NCI-H2171 (cell line): ENCODE measurements at regions not wholly inside any gene's neighbourhood (a gene's known extent, or its start where the extent isn't known, plus 50 kb on each side); places are given as distances from the start of the nearest gene placed in this dataset.
A peak's percentile ranks its signal among the peaks of the same experiment; 100 is the strongest.
"Not testable (repeated sequence)": the region's sequence is repeated elsewhere in the genome, so short reads cannot be mapped to it uniquely, and the experiment has no call there.

ENCODE experiments used
- DNase-seq: peaks from one replicate; lab custom pipeline; 2025; lab: John Stamatoyannopoulos, UW

DNA sequence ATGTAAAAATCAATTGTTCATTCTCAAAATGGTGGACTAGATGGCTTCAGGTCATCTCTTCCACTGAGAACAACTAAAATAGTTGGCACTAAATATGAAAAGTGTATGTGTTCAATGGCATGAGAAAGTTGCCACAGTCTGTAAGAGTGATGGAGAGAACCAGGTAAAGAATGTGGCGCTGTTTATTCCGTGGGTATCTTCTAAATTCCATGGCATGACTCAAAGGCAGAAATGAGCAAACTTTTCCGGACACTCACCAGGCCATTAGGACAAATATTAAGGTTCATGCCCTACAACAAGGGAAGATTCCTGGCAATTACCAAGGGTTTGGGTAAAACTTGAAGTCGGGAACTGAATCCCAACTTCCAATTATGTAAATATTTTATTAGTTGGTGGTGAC is 825.4 kb upstream of the CDH6 start:
- no peak for DNase-seq

DNA sequence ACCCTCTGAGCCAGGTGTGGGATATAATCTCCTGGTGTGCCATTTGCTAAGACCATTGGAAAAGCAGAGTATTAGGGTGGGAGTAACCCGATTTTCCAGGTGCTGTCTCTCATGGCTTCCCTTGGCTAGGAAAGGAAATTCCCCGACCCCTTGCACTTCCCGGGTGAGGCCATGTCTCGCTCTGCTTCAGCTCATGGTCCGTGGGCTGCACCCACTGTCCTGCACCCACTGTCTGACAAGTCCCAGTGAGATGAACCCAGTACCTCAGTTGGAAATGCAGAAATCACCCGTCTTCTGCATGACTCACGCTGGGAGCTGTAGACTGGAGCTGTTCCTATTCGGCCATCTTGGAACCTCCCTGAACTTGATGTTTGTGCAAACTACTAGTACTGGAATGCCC is 828.5 kb upstream of the CDH6 start:
- not testable (repeated sequence) for DNase-seq

DNA sequence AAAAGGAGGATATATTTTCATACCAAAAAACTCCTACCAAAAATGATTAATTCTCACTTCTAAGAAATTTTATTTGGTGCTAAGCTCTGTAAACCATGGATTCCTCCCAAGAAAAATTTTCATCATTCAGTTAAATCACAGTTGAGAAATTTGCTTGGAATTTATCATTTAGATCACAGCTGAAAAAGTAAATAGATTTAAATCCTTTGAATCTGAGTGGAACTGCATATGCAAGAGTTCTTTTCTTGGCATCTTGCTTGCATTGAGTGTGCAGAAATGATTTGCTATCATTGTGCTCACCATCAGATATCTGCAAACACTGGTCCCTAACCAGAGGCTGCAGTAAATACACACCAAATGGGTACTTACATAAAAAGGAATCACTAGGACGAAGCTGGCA is 836.1 kb upstream of the CDH6 start:
- no peak for DNase-seq

DNA sequence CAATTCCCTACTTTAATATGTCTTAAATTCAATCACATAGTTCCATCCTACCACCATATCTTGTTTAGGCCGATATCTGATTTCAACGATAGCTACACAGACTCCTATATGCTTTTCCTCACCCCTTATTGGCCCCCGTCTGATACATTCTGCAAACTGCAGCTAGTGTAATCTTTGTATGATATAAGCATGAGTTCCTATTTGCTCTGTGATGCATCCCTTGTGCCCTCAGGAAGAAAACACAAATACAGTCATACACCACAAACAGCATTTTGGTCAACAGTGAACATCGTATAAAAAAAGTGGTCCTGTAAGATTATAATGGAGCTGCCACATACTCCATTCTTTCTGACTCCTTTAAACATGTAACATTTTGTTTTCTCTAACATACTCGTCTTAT is 837.8 kb upstream of the CDH6 start:
- DNase-seq = no peak

DNA sequence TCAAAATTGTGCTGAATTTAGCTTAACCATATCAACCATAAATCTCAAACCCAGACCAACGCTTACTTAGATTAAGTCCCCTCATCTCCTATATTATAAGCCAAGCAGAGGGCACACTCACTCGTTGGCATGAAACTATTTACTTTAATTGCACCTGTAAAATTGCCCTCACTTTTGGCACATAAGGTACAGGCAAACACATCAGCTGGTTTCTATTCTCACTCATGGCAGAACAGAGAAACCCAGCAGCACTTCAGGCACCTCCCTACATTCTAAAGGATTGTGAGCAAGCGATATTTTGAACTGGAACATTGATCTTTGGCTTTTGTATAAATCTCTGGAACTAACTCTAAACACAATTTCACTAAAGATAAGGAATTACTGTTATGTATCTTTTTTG is 845.6 kb upstream of the CDH6 start:
- no peak for DNase-seq

DNA sequence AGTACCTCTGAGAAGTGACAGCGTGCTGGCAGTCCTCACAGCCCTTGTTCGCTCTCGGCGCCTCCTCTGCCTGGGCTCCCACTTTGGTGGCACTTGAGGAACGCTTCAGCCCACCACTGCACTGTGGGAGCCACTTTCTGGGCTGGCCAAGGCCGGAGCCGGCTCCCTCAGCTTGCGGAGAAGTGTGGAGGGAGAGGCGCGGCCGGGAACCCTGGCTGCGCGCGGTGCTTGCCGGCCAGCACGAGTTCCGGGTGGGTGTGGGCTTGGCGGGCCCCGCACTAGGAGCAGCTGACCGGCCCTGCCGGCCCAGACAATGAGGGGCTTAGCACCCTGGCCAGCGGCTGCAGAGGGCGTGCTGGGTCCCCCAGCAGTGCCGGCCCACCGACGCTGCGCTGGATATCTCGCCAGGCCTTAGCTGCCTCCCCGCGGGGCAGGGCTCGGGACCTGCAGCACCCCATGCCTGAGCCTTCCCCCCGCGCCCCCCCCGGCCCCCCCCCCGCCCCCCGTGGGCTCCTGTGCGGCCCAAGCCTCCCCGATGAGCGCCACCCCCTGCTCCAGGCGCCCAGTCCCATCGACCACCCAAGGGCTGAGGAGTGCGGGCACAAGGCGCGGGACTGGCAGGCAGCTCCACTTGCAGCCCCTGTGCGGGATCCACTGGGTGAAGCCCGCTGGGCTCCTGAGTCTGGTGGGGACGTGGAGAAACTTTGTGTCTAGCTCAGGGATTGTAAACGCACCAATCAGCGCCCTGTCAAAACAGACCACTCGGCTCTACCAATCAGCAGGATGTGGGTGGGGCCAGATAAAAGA is 847.7 kb upstream of the CDH6 start:
- DNase-seq = not testable (repeated sequence)

DNA sequence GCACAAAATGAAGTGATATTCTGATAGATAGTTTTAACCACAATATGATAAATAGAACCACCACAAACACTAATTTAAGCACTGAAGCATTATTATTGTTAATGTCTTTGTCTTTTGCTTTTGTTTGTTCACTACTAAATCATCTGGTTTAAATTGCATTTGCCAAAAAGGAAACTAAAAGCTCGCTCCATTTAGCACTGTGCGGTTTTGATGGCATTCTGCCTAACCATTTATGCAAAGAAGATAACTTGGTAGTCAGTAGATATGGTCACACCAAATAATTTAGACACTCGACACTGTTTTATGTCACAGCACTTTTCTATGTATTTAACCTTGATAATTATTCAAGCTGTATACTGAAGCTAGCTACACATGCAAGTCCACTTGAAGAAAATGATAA is 849.8 kb upstream of the CDH6 start:
- DNase-seq = no peak

DNA sequence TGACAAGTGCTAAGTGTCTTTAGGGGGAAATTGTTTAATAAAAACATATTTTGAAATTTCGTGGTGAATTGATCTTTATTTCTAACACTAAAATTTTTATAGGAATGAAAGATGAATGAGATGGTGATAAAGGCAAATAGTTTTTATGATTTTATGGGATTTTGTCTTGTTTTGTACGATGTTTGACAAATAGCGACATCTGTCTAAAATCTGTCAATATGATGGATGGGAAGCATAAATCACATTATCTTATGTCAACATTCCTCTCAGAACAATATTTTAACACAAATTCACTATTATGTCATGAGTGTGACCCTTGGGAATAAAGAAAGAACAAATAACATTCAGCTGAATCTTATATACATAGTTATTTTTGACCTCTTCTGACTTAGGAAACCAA is 852.0 kb upstream of the CDH6 start:
- DNase-seq = no peak

DNA sequence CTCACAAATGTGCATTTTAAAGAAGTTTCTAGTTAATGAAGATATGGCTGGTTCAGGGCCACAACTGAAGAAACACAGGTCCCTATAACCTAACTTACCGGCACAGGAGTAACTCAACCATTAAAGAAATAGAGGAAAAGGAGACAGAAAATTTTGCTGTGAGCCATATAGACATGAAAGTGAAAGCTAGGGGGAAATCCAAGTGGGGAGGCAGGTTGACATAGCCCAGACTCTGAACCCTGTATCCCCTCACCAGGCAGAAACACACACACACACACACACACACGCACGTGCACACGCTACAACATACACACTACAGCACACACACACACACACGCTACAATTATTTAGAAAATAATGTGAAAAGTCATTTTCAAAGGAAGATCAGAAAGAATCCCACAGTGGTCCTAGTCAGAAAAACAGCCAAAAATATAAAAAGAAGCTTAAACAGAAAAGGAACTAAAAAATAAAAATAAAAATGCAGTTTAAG is 856.4 kb upstream of the CDH6 start:
- DNase-seq = no peak

DNA sequence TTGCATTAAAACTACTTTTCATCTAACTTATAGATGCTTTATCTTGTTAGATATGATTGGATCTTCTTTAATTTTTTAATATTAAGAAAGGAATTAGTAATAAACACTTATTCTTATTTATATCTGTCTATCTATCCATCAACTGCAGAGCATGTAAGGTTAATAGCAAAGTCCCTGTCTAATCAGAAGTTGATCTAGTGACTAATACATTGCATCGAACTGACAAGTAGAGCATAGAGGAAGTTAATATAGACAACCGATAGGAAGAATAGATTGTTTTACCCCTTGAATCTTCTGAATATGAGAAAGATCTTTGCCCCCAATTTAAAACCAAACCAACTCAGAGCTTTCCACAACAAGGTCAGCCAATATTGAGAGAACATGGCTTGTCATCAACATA is 862.0 kb upstream of the CDH6 start:
- DNase-seq = no peak

DNA sequence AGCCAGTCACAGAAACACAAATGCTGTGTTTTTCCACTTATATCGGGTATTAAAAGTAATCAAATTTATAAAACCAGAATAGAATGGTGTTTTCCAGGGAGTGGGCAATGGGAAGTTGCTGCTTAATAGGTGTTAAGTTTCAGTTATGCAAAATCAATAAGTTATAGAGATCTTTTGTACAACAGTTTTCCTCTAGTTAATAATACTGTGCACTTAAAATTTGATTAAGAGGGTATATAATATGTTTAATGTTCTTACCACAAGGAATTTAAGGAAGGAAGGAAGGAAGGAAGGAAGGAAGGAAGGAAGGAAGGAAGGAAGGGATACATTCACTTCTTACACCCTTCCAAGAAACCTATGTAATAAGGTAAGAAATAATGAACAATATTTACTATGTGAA is 867.7 kb upstream of the CDH6 start:
- no peak for DNase-seq

DNA sequence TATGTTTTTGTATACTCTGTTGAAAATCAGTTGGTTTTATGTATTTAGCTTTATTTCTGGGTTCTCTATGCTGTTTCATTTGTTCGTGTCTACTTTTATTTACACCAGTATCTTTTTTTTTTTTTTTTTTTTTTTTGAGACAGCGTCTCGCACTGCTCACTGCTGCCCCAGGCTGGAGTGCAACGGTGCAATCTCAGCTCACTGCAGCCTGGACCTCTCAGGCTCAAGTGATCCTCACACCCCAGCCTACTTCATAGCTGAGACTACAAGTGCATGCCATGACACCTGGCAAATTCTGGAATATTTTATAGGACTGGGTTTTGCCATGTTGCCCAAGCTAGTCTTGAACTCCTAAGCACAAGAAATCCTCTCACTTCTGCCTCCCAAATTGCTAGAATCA is 869.4 kb upstream of the CDH6 start:
- peak; percentile 6 for DNase-seq

DNA sequence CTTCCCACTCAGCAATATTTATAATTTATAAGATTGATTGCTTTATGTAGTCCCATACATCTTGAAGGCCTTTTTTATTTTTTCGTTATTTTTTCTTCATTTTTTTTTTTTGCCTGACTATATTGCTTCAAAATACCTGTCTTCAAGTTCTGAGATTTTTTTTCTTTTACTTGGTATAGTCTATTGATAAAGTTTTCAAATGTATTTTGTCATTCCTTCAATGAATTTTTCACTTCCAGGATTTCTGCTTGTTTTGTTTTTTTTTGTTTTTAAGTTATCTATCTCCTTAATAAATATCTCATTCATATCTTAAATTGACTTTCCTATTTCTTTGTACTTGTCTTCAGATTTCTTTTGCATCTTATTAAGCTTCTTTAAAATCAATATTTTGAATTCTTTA is 905.6 kb upstream of the CDH6 start:
- no peak for DNase-seq

DNA sequence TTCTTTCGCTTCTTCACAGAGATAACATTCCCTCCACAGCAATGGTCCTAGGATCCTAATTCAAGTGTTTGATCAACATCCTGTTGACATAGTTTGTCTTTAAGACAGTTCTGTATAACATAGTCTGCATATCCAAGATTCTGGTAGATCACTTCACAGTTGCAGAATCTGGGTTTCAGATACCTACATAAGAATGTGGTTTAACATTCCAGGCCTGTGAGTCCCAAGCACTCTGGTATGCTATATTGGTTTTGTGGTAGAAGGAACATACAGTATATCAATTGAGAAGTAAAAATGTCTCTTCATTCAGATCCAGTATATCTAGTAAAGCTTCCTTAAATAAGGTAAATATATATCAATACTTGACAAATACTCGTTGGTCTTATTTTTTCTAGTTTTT is 914.2 kb upstream of the CDH6 start:
- DNase-seq = no peak

DNA sequence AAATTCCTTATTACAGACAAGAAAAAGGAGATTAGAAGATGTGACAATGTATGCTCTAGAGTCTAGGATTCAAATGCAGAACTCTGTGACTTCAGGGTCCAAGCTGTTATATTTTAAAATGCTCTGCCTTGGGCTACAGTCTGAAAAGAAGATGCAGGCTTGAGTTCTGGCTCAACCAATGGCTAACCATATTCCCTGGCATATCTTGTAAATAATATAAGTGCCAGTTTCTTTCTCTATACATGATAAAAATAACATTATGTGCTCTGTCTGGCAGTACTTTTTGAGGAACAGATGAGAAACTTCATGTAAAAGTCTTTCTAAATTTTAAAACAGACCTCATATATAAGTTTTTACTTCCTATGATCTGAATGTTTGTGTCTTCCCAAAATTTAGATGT is 926.5 kb upstream of the CDH6 start:
- no peak for DNase-seq

DNA sequence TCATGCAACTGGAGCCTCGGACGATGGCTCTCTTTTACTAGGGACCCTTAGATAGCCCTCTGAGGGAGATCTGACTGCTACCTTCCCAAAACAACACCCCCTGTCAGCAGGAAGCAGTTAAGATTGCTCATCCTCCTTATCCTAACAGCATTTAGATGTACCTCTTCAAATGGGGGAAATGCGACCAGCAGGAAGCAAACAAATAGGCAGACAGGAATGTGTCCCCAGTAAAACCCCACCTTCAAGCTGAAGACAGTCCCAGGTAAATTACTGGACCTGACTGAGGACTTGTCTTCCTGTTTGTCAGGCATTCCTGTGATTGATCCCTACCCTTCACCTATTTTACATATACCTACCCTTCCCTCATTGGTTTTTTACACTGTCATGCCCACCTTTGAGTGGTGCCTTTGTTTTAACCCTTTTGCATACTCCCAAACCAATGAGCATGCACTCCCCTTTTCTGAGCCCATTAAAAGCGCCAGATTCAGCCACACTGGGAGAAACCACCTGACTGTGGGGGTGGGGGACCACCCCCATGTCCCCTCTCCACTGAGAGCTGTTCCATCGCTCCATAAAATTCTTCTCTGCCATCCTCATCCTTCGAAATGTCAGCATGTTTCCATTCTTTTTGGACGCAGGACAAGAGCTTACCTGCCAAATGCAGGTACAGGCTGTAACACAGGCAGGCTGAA is 954.0 kb upstream of the CDH6 start:
- DNase-seq = no peak

DNA sequence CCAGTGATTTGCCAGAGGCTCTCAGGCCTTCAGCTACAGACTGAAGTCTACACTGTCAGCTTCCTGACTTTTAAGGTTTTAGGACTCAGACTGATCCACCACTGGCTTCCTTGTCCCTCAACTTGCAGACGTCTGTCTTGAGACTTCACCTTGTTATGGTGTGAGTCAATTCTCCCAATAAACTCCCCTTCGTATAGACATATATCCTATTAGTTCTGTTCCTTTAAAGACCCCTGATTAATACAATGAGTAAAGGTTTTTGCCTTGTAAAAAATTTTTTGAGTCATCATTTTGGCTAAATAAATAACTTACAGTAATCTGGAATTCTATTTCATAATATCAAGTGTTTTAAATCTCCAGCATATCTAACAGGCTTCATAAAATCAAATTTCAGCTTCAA is 956.3 kb upstream of the CDH6 start:
- DNase-seq = no peak

DNA sequence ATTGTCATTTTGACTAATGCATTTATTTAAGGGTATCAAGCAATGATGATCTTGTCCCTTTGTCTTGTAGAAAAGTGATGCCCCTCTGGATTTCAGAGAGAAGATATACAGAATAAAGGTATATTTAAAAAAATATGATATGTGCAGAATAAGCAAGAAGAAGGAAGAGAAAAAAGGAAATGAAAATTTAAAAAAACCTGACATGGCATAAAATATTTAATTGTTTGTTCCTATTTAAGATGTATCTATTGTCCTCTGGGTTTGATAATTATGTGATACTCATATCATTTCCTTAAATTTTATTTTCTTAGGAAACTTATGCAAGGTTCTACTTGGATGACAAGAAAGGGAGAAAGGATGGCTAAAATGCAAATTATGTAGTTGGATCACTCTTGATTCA is 983.7 kb upstream of the CDH6 start:
- no peak for DNase-seq

DNA sequence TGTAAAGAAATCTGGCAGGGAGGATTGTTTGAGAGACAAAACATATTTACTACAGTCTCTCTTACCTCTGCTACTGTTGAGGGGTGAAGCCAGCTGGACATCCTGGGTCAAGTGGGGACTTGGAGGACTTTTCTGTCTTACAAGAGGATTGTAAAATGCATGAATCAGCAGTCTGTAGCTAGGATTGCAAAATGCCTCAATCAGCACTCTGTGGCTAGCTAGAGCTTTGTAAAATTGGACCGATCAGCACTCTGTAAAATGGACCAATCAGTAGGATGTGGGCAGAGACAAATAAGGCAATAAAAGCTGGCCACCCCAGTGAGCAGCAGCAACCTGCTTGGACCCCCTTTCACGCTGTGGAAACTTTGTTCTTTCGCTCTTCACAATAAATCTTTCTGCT is 995.8 kb upstream of the CDH6 start:
- DNase-seq = no peak

DNA sequence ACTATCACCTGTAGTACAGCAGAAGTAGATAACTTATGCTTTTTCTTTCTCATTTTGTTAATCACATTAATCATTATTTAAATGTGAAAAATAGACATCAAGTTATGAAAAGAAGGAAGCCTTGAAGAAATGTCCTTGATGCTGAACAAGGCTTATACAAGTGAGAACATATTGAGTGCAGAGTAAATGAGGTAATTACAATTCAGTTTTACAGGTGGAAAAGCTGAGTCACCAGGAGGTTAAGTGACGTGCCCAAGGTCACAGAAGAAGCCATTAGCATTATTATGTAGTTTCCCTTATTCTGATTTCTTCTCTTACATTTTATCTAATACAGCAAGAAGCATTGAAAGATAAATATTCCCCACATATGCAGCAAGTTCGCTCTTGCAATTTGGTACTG is 998.5 kb upstream of the CDH6 start:
- DNase-seq = no peak

DNA sequence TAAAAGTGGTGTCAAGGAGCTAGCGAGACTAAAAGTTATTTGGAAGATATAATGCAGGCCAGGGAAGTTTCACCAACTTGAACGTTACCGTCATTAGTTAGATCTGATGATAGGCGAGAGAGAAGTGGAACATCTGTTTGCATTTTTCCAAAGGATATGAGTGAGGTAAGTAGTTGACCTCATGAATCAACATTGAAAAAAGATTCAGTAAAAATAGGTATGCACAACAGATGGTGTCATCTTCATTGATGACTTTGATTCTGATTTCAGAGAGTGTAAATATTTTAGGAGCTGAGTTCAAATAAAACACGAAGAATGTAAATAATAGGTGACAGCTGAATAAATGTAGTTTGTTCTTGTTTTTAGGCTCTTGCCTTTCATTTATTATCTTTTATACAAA is 998.9 kb upstream of the CDH6 start:
- no peak for DNase-seq

DNA sequence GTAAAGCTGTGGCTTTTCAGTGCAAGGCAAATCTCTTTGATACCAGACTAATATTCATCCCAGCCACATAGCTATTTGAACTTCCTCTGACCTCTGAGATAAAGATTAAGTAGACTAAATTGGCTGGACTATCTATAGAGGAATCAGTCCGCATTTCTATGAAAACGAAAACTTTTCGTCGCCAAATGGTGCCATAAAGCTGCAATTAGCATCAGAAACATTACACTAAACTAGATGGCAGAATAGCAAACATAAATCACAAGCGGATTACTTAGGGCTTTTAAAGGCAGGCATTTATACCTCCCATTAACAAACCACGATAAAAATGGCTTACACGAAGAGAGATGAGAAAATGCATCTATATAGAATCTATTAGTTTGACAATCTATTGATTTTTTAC is 1009.7 kb upstream of the CDH6 start:
- no peak for DNase-seq

DNA sequence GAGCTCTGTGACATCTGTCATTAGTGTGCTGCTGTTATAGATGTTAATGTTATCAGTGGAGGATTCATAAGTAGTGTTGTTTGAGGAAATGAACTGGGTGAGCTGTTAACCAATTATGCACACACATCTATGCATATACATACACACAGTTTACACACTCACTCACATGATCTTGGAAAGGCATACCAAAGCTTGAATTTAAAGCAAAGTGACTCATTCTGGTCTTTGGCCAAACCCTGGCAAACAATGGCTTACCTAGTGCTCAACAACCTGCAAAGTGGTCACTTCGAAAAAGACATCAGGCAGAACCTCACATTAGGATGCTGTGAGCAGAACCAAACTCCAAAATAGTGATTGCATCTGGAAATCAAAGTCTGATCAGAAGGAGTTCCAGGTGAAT is 1037.3 kb upstream of the CDH6 start:
- DNase-seq = no peak

DNA sequence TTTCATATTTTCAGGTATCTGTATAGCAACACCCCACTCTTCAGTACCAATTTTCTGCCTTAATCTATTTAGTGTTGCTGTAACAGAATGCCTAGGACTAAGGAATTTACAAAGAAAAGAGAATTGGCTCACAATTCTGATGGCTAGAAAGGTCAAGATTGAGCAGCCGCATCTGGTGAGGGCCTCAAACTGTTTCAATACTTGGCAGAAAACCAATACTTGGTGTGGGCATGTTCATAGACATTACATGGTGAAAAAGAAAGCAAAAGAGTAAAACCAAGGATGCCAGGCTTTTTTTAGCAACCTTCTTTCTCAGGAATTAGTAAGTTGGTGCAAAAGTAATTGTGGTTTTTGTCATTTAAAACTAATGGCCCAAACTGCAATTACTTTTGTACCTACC is 1041.1 kb upstream of the CDH6 start:
- no peak for DNase-seq
